ENCODE measurements at regions not wholly inside any gene's neighbourhood (a gene's known extent, or its start where the extent isn't known, plus 50 kb on each side); places are given as distances from the start of the nearest gene placed in this dataset.

DNA sequence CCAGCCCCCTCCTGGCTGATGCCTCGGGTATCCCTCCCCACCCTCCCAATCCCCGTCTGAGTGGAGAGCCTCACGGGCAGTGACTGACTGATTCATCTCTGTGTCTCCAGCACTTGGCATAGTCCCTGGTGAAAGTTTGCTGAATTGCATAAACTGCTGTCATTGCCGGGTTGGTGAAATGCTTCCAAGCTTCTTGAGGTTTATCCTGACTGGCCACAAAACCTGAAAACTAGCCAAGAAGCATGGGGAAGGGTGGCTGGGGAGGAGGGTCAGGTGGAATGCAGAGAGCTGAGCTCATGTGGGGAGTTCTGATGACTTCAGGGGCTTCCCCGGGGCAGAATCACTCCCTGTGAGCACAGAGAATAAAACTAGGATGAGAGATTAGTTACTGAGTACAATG lies 56.9 kb upstream of the GGTA1 start:
- TF ChIP-seq, protein P1, sequence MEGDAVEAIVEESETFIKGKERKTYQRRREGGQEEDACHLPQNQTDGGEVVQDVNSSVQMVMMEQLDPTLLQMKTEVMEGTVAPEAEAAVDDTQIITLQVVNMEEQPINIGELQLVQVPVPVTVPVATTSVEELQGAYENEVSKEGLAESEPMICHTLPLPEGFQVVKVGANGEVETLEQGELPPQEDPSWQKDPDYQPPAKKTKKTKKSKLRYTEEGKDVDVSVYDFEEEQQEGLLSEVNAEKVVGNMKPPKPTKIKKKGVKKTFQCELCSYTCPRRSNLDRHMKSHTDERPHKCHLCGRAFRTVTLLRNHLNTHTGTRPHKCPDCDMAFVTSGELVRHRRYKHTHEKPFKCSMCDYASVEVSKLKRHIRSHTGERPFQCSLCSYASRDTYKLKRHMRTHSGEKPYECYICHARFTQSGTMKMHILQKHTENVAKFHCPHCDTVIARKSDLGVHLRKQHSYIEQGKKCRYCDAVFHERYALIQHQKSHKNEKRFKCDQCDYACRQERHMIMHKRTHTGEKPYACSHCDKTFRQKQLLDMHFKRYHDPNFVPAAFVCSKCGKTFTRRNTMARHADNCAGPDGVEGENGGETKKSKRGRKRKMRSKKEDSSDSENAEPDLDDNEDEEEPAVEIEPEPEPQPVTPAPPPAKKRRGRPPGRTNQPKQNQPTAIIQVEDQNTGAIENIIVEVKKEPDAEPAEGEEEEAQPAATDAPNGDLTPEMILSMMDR (IDR thresholded peaks at IDR 0.05), result no peak
- TF ChIP-seq ZFP36 (IDR thresholded peaks at IDR 0.05; ENCODE audit: borderline replicate concordance, partially characterized antibody) (no peak), EP300 (IDR thresholded peaks at IDR 0.05) (no peak), POLR2A (IDR thresholded peaks at IDR 0.05; ENCODE audit: low read length) (no peak), CEBPB (IDR thresholded peaks at IDR 0.05) (no peak), CBX8 (IDR thresholded peaks at IDR 0.05) (no peak), MYC (IDR thresholded peaks at IDR 0.05; ENCODE audit: borderline replicate concordance, low read length) (no peak), KDM1A (IDR thresholded peaks at IDR 0.05; ENCODE audit: low read depth) (no peak), RAD21 (conservative IDR thresholded peaks at IDR 0.05 in 1 of 2, IDR thresholded peaks at IDR 0.05 in 1 of 2) (no peak), CHD4 (IDR thresholded peaks at IDR 0.05; ENCODE audit: borderline replicate concordance) (no peak), HOXA7 (CRISPR knock-in tag; IDR thresholded peaks at IDR 0.05) (no peak)
- TF ChIP-seq, protein P2, sequence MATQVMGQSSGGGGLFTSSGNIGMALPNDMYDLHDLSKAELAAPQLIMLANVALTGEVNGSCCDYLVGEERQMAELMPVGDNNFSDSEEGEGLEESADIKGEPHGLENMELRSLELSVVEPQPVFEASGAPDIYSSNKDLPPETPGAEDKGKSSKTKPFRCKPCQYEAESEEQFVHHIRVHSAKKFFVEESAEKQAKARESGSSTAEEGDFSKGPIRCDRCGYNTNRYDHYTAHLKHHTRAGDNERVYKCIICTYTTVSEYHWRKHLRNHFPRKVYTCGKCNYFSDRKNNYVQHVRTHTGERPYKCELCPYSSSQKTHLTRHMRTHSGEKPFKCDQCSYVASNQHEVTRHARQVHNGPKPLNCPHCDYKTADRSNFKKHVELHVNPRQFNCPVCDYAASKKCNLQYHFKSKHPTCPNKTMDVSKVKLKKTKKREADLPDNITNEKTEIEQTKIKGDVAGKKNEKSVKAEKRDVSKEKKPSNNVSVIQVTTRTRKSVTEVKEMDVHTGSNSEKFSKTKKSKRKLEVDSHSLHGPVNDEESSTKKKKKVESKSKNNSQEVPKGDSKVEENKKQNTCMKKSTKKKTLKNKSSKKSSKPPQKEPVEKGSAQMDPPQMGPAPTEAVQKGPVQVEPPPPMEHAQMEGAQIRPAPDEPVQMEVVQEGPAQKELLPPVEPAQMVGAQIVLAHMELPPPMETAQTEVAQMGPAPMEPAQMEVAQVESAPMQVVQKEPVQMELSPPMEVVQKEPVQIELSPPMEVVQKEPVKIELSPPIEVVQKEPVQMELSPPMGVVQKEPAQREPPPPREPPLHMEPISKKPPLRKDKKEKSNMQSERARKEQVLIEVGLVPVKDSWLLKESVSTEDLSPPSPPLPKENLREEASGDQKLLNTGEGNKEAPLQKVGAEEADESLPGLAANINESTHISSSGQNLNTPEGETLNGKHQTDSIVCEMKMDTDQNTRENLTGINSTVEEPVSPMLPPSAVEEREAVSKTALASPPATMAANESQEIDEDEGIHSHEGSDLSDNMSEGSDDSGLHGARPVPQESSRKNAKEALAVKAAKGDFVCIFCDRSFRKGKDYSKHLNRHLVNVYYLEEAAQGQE (IDR thresholded peaks at IDR 0.05), result no peak
- TF ChIP-seq, protein P3, sequence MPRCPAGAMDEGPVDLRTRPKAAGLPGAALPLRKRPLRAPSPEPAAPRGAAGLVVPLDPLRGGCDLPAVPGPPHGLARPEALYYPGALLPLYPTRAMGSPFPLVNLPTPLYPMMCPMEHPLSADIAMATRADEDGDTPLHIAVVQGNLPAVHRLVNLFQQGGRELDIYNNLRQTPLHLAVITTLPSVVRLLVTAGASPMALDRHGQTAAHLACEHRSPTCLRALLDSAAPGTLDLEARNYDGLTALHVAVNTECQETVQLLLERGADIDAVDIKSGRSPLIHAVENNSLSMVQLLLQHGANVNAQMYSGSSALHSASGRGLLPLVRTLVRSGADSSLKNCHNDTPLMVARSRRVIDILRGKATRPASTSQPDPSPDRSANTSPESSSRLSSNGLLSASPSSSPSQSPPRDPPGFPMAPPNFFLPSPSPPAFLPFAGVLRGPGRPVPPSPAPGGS (IDR thresholded peaks at IDR 0.05), result no peak
- TF ChIP-seq, protein P4, sequence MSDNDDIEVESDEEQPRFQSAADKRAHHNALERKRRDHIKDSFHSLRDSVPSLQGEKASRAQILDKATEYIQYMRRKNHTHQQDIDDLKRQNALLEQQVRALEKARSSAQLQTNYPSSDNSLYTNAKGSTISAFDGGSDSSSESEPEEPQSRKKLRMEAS (IDR thresholded peaks at IDR 0.05), result no peak
